HG03442 (cell line): ENCODE measurements at regions not wholly inside any gene's neighbourhood (a gene's known extent, or its start where the extent isn't known, plus 50 kb on each side); places are given as distances from the start of the nearest gene placed in this dataset.
A peak's percentile ranks its signal among the peaks of the same experiment; 100 is the strongest.
"Not testable (repeated sequence)": the region's sequence is repeated elsewhere in the genome, so short reads cannot be mapped to it uniquely, and the experiment has no call there.

Experiments used
- ATAC-seq: cut with Tn5 transposase; IDR thresholded peaks from one replicate; pipeline ENCODE4 v1.9.1; 2021; ENCODE audit warnings: mild to moderate bottlenecking, moderate library complexity; ENCODE audit not compliant: unreplicated experiment

DNA sequence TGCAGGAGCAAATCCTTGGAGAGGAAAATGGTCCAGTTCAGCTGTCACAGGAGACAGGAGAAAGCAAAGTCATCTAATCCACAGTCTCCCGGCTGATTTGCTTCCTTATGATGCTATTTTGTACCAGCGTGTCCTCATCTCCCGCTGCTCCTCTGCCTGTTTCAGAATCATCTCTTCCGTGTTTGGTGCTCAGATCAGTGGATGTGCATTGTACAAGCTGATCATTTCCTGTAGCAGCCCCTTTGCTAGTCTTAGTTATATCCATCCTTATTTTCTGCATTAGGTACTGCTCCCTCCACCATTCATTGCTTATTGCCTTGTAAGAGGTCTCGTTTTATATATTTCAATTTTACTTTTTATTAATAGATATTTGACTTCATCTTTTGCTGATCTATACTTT lies 219.9 kb upstream of the PRSS58 start:
- ATAC-seq, result not testable (repeated sequence)

DNA sequence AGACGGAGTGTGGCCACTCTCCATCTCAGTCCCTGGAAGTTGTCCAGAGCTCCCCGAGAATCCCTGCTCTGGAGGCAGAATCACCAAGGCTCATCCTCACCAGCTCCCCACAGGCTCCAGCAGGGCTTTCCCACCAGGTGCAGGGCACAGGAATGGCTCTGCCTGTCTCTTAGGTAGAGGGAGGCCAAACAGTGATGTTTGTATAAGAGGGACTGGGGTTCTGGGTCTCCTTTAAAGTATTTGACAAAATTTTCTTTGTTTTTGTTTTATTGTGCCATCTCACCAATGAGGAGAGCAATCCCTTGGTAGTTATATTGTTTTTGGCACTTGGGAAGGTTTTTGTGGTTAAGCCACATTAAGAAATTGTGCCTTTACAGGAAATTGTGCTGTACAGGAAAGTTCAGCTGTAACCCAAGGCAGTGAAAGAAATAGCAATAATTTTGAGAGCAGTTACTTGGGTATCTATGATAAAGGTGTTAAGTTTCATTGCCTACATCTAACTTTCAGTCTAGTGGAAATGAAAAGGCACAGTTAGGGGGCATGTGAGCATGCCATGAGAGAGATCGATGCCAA lies 219.3 kb upstream of the PRSS58 start:
- no peak for ATAC-seq

- ATAC-seq, result no peak
Observed at GRCh38 chr7:142476077-142476476, 218.2 kb upstream of the PRSS58 start.

- no peak for ATAC-seq
Observed at GRCh38 chr7:142471820-142472219, 214.0 kb upstream of the PRSS58 start.

DNA sequence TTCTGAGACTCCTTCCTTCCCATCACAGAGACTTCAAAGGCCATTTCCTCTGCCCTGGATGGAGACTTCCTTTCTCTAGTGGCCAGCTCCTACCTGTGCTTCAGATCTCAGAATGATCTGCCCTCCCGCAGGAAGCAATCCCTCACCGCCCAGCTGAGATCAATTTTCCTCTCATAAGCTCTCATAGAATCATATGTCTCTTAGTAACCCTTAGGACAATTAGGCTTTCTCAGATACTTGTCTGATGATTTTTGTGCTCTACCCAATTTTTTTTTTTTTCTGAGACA lies 212.6 kb upstream of the PRSS58 start:
- no peak for ATAC-seq

- ATAC-seq, result no peak
Observed at GRCh38 chr7:142469696-142470543, 212.1 kb upstream of the PRSS58 start.

GRCh38 chr7:142468871-142469665 lies 211.2 kb upstream of the PRSS58 start:
- ATAC-seq, result no peak

- ATAC-seq, result not testable (repeated sequence)
Observed at GRCh38 chr7:142467056-142467655, 209.3 kb upstream of the PRSS58 start.

- ATAC-seq, result no peak
Observed at GRCh38 chr7:142463401-142463850, 205.6 kb upstream of the PRSS58 start.

DNA sequence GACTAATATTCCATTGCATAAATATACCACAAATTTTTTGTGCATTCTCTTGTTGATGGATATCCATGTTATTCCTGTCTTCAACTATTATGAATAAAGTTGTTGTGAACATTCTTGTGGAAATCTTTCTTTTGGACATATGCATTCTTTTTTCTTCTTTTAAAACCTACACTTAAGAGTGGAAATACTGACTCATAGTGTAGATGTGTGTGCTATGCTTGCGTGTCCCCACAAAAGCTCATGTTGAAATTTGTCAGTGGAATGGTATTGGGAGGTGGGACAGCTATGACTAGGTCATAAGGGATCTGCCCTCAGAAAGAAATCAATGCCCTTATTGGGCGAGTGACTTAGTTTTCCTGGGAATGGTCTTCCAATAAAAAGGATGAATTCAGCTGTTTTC lies 203.6 kb upstream of the PRSS58 start:
- ATAC-seq, result no peak

DNA sequence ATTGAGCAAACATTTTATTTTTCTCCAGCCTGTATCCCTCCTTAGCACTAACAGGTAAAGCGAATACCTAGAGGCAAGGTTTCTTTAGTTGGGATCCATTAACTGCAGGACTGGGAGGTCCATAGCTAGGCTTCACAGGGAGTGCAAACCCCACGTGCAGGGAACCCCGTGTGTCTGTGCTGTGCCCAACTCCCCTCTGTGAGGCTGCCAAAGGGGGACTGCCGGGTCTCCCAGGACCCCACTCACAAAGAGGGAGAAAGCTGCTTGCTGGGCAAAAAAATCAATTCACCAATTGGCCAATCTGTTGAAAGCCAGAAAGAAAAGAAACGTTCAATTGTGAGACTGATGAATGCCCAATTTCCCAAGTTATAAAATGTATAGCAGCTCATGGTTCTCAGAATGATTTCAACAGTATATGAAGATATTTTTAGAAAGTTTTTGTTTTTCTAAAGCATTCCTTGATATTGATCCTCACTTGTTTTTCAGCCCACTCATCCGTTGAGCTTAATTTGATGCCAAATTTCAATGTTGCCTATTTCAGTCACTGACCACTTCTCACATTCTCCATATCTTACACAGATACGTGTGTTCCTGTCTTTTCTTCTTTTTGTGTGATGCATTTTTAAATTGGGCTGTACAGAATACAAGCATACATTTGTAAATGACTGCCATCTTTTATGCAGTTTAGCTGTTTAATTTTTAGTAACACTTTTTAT lies 202.7 kb upstream of the PRSS58 start:
- ATAC-seq, result no peak

GRCh38 chr7:142459551-142459963 lies 201.7 kb upstream of the PRSS58 start:
- ATAC-seq, result peak; percentile 85

DNA sequence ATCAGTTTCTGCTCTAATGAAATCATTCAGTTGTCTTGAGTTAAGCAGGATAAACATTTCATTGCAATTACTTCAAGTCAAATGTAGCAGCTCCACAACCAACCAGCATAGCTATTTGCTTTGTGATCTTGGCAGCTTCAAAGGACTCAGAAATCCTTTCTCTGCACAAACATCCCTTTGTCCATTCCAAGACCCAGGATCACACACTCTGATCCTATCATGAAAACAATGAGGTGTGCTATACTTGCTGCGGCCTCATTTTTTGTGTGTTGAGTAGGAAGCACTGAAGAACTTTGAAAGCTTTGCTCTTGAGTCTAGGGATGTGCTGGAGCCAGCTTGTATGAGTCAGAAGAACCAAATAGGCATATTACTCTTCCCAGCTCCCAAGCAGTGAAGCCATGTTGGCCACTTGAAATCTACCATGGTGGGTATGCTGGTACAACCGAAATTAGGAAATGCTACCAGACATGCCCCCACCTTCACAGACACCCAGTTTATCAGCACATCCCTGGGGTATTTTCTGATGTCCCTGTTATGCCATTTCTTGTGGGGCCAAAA lies 199.4 kb upstream of the PRSS58 start:
- ATAC-seq, result no peak

- ATAC-seq, result no peak
Observed at GRCh38 chr7:142455392-142455791, 197.5 kb upstream of the PRSS58 start.

DNA sequence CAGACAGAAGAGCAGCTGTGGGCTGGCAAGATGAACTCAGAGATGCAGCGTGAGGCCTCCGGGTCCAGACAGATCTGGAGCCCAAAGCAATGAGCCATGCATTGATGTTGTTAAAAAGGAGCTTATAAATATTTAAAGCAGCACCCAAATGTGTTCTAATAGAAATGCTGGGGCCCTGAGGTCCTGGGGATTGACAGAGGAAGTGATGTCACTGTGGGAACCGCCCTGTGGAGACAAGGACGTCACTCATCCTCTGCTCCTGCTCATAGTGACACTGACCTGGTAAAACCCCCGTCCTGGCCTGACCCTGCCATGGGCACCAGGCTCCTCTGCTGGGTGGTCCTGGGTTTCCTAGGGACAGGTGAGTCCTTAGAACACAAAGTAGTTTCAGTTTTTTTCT lies 197.0 kb upstream of the PRSS58 start:
- ATAC-seq, result no peak

- no peak for ATAC-seq
Observed at GRCh38 chr7:142452791-142453190, 194.9 kb upstream of the PRSS58 start.

GRCh38 chr7:142451817-142452216 lies 194.0 kb upstream of the PRSS58 start:
- ATAC-seq, result no peak

DNA sequence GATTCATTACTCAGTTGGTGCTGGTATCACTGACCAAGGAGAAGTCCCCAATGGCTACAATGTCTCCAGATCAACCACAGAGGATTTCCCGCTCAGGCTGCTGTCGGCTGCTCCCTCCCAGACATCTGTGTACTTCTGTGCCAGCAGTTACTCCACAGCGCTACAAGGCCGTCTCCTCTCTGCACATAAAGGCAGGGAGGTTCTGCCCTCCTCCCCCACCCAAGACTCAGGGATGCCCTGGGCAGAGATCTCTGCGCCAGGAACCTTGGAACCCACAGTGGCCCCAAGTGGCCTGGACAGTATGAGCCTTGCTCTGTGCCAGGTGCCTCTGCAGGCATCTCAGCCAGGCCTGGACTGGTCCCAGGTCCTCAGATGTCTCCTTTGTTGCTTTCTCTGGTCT lies 193.4 kb upstream of the PRSS58 start:
- no peak for ATAC-seq

GRCh38 chr7:142450695-142451094 lies 192.8 kb upstream of the PRSS58 start:
- no peak for ATAC-seq

DNA sequence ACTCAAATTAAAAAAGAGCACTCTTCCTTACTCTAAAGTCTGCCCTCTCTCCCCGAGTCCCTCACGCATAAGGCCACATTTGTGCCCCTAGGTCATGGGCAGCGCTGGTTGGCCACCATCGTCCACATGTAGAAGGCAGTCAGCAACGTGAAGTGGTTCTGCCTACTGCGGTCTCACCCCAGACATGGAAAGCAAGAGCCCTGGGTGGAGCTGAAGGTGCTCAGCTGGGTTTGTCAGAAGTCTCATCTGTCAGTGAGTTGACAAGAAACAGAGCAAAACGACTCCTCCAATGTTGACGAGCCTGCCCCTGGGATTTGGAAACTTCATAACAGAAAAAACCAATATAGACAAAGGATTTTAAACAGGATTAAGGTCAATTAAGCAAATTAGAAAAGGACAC lies 192.3 kb upstream of the PRSS58 start:
- ATAC-seq, result no peak

GRCh38 chr7:142448857-142449256 lies 191.0 kb upstream of the PRSS58 start:
- not testable (repeated sequence) for ATAC-seq
